CD4-positive, alpha-beta T cell treated with Interleukin-10 for 1 hour (primary cell): ENCODE measurements at regions not wholly inside any gene's neighbourhood (a gene's known extent, or its start where the extent isn't known, plus 50 kb on each side); places are given as distances from the start of the nearest gene placed in this dataset.
"Not testable (repeated sequence)": the region's sequence is repeated elsewhere in the genome, so short reads cannot be mapped to it uniquely, and the experiment has no call there.

ENCODE experiments used
- DNase-seq: peaks from one replicate; pipeline ENCODE4 v3.0.0-alpha.2; 2020

GRCh38 chr2:21730141-21730540, 606.4 kb downstream of the TDRD15 start:
- no peak for DNase-seq

- DNase-seq, result no peak
Measured at GRCh38 chr2:21740484-21740883, 616.7 kb downstream of the TDRD15 start.

- DNase-seq, result no peak
Measured at GRCh38 chr2:21746499-21746898, 622.7 kb downstream of the TDRD15 start.

- no peak for DNase-seq
Measured at GRCh38 chr2:21748501-21748900, 624.7 kb downstream of the TDRD15 start.

GRCh38 chr2:21754164-21754788, 630.5 kb downstream of the TDRD15 start:
- DNase-seq, result no peak

- no peak for DNase-seq
Measured at GRCh38 chr2:21757805-21758430, 634.1 kb downstream of the TDRD15 start.

GRCh38 chr2:21759819-21760218, 636.1 kb downstream of the TDRD15 start:
- DNase-seq, result no peak

- no peak for DNase-seq
Measured at GRCh38 chr2:21761361-21761760, 637.6 kb downstream of the TDRD15 start.

- no peak for DNase-seq
Measured at GRCh38 chr2:21763501-21763900, 639.7 kb downstream of the TDRD15 start.

- DNase-seq, result no peak
Measured at GRCh38 chr2:21770787-21771186, 647.0 kb downstream of the TDRD15 start.

GRCh38 chr2:21772624-21773023, 648.9 kb downstream of the TDRD15 start:
- no peak for DNase-seq

GRCh38 chr2:21773168-21773567, 649.4 kb downstream of the TDRD15 start:
- no peak for DNase-seq

GRCh38 chr2:21774691-21775368, 651.1 kb downstream of the TDRD15 start:
- DNase-seq, result no peak

- no peak for DNase-seq
Measured at GRCh38 chr2:21779786-21780185, 656.0 kb downstream of the TDRD15 start.

- DNase-seq, result no peak
Measured at GRCh38 chr2:21781962-21782361, 658.2 kb downstream of the TDRD15 start.

GRCh38 chr2:21782866-21783265, 659.1 kb downstream of the TDRD15 start:
- no peak for DNase-seq

GRCh38 chr2:21787941-21788340, 664.2 kb downstream of the TDRD15 start:
- DNase-seq, result no peak

GRCh38 chr2:21790311-21790710, 666.5 kb downstream of the TDRD15 start:
- DNase-seq, result not testable (repeated sequence)

GRCh38 chr2:21792571-21792970, 668.8 kb downstream of the TDRD15 start:
- no peak for DNase-seq

GRCh38 chr2:21793461-21793860, 669.7 kb downstream of the TDRD15 start:
- no peak for DNase-seq

- no peak for DNase-seq
Measured at GRCh38 chr2:21794611-21795010, 670.8 kb downstream of the TDRD15 start.

- no peak for DNase-seq
Measured at GRCh38 chr2:21800356-21800755, 676.6 kb downstream of the TDRD15 start.

GRCh38 chr2:21803550-21803949, 679.8 kb downstream of the TDRD15 start:
- no peak for DNase-seq

- DNase-seq, result no peak
Measured at GRCh38 chr2:21804151-21804550, 680.4 kb downstream of the TDRD15 start.
